GM18861 (cell line): ENCODE measurements at regions not wholly inside any gene's neighbourhood (a gene's known extent, or its start where the extent isn't known, plus 50 kb on each side); places are given as distances from the start of the nearest gene placed in this dataset.
"Not testable (repeated sequence)": the region's sequence is repeated elsewhere in the genome, so short reads cannot be mapped to it uniquely, and the experiment has no call there.

ENCODE experiments used
- ATAC-seq: cut with Tn5 transposase; IDR thresholded peaks from one replicate; pipeline ENCODE4 v1.9.1; 2021; ENCODE audit not compliant: unreplicated experiment

DNA sequence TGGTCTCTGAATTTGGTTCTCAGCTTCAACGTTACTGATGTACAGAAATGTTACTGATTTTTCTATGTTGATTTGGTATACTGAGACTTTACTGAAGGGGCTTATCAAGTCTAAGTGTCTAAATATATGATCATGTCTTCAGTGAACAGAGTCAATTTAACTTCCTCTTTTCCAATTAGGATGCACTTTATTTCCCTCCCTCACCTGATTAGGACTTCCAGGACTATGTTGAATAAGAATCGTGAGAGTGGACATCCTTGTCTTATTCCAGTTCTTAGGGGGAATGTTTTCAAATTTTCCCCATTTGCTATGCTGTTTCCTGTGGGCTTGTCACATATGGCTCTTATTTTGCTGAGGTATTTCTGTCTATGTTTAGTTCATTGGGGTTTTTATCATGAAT is 349.5 kb downstream of the PRR16 start:
- no peak for ATAC-seq

DNA sequence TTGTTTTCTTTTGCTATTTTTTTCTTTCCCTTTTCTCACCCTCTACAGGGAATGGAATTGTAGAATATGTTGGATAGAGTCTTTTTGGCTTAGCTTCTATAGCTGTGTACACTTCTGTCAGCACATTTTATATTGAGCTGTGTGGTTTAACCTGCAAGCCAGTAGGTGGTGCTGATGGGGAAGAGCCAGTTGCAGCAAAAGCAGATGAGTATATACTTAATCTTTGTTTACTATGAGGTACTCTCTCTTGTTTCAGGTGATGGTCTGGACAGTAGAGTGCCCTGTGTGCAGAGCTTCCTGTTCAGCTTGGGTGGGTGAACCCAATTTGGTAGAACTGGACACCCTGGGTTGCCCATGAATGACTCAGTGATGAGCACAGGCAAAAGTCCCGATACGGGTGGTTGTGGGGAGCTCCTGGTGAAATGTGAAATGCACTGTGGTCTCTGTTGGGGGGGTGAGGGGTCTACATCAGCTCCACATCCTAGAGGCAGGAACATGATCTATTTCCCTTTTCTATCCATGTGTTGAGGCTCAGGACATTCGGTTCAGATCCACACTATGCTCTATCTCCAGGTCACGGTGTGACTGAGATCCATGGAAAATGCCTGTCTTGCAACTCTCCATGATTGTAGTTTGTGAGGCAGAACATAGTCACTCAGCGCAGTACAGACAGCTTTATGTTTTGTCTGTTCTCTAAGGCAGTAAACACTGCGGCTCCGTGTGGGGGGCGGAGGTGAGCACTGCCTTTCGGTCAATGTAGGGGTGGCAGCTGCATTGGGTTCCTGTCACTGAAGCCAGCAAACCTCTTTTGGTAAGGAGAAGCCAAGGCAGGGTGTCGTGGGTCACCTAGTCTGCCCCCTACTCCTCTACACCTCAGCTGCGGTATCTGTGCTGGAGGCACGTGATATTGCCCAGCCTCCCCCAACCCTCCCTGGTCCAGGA is 353.2 kb downstream of the PRR16 start:
- ATAC-seq, result no peak

DNA sequence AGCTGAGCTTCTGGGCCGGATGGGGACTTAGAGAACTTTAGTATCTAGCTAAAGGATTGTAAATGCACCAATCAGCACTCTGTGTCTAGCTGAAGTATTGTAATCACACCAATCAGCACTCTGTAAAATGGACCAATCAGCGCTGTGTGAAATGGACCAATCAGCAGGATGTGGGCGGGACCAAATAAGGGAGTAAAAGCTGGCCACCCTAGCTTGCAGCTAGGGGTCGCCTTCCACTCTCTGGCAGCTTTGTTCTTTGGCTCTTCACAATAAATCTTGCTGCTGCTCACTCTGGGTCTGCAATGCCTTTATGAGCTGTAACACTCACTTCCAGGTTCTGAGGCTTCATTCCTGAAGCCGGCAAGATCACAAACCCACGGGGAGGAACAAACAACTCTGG is 354.0 kb downstream of the PRR16 start:
- ATAC-seq, result no peak

DNA sequence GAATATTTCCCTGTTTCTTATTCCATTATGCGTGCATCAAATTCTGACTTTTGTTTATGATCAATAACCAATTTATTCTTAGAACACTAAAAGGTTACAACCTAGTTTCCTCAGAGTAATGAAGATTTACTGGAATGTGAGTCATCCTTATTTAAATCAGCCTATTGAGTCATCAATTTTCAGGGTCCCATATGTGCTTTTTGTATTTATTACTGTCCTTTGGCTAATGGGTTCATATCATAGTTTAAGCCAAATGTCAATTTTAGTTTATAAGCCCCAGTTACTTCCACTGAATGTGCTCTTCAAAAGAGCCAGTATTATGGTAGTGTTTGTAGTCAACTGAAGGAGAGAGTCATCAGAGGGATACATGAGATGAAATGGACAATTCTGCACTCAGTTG is 359.2 kb downstream of the PRR16 start:
- no peak for ATAC-seq

DNA sequence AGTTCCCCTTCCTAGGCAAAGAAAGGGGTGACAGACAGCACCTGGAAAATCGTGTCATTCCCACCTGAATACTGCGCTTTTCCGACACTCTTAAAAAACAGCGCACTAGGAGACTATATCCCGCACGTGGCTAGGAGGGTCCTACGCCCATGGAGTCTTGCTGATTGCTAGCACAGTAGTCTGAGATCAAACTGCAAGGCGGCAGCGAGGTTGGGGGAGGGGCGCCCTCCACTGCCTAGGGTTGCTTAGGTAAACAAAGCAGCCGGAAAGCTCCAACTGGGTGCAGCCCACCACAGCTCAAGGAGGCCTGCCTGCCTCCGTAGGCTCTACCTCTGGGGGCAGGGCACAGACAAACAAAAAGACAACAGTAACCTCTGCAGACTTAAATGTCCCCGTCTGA is 367.5 kb downstream of the PRR16 start:
- ATAC-seq, result not testable (repeated sequence)

DNA sequence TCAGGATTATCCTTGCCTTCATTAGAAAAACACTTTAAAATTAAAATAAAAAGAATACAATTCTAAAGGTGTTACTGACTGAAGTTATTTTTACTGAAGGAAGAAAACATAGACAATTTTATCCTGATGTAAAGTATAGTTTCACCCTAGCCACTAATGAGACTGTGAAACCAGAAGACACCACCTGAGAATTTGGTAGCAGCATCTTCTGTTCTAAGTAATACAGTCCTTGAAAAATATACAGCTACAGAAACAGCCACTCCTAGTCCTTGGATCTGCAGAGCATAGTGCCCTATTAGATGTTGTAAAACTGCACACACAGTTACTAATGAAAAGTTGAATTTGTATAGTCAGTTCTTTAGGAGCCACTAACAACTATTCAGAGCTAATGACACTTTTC is 377.7 kb downstream of the PRR16 start:
- ATAC-seq, result no peak

DNA sequence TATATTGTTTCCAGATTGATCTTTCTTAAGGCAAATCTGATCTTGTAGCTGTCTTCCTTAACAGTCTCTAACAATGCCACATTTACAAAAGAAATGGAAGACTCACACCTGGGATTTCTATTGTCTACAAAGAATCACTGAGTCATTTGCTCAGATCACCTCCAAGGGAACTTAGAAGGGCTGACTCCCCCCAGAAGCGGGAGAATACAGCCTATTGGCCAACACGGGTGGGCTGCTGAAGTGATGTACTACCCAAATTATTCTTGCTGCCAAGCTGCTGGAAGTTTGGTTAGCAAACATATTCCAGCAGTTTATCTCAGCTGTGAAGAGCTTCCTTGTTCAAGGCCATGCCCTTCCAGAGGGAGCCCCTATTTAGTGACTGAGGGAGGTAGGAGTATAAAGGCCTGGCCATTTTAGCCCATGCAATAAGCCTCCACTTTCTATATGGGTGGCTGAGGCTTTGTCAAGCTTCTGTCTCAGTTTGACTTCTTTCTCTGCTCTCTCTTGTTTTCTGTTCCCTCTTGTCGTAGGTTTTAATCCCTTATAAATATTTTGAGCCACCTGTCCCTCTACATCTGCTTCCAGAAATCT is 379.4 kb downstream of the PRR16 start:
- ATAC-seq, result no peak

DNA sequence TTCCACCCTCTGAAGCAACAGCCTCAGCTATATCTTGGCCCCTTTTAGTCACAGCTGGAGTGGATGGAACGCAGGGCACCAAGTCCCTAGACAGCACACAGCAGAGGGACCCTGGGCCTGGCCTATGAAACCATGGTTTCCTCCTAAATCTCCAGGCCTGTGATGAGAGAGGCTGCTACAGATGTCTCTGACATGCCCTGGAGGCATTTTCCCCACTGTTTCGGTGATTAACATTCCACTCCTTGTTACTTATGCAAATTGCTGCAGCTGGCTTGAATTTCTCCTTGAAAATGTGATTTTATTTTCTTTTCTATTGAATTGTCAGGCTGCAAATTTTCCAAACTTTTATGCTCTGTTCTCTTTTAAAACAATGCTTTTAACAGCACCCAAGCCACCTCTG is 384.8 kb downstream of the PRR16 start:
- ATAC-seq, result no peak

DNA sequence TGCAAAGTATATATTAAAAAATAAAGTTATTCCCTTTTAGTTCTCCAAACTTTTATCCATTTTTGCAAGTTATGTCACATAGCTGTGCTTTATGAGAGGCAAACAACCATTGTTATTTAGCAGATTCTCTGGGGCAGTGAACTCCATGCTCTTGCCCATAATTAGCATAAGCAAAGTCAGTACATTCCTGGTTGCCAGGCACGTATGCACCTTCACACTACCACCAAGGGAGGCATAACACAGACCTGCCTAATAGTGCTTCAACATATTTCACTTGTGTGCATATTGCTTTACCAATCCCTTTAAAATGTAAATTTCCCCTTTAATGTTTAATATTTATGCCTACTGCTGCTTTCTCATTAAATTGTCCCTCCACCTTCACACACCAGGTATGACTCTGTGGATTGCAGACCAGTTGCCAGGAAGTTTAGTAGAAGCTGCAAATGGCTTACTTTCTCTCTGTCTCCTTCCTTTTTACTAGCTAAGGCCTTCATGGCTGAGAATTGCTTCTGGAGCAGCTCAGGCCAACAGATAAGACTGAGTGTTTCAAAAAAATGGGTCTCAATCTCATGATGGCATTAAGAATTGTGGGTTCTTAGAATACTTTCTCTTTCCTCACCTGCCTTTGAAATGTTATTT is 388.2 kb downstream of the PRR16 start:
- ATAC-seq, result no peak

DNA sequence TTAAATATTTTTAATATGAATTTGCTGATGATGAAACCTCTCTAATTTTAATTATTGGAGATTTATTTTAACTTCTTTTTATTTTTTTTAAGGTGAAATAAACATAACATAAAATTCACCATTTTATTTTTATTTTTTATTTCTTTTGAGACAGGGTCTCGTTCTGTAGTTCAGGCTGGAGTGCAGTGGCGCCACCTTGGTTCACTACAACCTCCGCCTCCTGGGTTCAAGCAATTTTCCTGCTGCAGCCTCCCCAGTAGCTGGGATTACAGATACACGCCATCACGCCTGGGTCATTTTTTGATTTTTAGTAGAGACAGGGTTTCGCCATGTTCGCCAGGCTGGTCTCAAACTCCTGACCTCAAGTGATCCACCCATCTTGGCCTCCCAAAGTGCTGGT is 402.9 kb downstream of the PRR16 start:
- ATAC-seq, result no peak

DNA sequence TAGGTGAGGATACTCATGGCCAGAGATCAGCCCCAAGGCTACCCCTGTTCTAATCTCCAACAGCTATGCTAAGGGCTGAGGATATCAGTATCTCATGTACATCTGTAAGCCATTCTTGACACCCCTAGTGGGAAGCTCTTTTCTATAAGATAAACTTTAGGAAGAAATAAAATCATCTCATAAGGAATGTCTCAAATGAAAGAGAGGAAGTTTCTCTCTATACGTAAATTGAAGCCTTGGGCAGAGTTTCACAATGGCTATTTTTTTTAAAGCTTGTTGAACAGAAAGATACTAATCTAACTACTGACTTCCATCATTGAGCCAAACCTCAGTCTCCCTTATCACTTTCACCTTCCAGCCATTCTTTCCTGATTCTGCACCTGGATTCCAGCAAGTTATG is 405.7 kb downstream of the PRR16 start:
- no peak for ATAC-seq

DNA sequence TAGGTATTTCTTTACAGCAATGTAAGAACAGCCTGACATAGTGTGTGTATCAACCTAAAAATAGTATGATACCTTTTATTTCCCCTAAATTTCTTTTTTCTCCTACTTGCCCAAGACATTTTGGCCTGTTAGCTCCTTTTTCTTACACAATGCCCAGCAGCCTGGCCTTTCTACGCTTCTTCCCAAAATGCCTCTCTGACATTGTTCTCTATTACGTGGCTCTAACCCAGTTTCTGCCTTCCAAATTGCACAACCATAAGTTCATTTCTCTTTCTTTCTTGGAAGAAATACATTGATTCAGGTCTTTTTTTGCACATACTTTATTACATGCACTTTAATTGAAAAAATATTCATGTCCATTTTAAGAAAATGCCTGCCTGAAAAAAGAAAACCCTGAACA is 408.2 kb downstream of the PRR16 start:
- ATAC-seq, result no peak

DNA sequence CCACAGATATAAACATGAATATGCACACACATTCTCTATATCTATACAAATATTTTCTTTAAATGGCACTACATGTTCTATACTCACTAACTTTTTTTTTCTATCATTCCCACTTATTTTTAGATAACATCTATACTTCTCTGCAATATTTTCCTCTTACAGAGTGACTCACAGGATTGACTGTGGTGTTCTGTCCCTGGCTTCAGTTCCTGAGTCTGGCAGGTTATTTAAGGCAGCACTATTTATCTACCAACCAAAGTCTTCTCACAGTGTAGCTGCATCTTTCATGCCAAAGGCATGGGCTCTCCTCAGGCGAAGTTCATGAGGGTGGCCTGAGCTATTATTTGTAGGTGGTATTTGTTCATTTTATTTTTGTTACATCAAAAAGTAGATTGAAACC is 409.0 kb downstream of the PRR16 start:
- no peak for ATAC-seq

DNA sequence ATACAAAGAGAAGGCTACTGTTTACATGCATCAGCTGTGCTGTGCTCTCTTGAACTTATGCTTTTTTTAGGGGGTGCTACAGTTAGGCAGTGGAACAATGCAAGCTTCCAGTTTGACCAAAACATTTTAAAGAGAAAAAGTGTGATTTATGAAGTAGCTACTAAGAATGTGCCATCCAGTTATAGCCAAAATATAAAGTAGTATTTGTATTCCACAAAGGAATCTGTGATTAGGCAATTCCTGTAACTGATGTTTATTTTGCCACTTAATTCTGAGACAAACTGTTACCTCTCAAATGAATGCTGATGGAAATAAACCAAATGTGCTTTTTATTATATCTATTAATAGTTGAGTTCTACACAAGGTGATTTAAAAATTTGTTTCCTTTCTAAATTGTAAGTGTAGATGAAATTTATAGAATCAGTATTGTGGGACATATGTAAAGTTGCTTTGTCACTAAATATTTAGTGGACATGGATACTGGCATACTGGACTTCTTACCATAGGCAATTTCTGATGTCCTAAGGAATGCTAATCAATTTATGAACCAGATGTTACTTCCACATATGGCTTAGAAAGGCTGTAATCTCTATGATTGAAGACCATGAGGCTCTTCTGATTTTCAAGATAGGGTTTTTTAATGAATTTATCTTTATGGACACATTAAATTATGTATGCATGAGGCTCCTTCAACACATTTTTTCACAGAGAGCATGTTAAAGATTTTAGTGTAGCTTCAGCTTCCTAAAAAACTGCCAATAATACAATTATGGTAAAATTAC is 410.2 kb downstream of the PRR16 start:
- ATAC-seq, result no peak

DNA sequence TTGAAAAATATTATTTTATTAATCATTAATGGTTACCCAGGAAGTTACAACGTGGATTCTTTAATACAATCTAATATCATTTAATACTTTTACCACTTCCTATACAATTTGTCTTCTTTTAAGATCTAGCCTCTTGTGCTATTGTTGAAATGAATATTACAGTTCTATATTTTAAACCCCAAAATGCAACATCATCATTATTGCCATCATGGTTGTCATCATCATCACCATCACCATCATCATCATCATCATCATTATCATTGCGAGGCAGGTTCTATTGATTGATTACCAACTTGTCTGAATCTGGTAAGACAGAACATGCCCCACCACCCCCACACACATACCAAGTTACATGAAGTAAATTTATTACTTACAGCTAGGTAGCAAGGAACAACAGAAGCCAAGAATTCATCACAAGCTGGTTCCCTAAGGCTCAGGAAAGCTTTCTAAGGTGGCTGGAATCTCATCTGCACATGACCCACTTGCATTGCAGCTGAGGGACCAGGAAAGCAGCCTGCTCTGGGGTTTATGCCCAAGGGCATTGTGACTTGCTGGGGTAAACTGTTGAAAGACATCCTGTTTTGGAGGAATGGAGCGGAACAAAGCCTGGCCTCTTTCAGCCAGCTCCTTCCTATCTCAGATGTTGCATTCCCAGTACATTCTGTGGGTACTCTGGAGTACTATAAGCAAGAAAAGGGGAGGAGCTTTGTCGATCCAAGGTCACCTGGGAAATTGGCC is 418.1 kb downstream of the PRR16 start:
- no peak for ATAC-seq

DNA sequence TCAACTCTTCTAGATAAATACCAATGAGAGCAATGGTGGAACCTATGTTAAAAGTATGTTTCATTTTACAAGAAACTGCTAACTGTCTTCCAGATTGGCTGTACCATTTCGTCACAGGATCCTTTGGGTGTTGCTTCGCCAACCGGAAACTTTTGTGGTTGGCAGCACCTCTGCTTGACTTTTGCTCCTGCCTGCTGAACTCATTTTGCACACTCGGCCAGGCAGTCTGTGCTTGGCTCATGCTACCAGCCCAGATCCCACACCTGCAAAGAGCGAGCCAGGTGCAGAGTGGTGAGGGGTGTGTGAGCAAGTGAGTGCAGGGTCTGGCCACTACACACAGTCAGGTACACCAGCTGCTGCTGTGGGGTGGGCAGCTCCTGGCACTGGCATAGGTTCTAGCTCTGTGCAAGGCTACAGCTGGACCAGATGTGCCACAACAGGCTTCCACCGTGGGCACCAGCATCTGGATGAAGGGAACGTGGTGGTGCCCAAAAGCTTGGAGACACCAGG is 422.3 kb downstream of the PRR16 start:
- no peak for ATAC-seq

DNA sequence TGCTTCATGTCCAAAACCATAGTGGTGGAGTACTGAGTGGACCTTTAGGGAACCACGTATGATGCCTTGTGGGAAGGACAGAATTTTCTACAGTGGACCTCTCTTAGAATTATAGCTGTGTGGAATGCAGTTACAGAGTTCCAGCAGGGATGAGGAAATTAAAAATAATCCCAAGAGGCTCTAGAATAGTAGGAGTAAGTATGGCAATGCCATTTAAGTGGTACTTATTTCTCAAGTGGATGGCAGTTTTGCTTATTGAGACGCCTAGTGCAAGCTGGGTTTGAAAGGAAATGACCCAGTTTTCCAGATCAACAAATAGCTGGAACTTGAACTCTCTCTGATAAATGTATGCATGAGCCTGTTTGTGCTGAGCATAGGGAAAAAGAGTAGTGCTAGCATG is 431.6 kb downstream of the PRR16 start:
- ATAC-seq, result no peak

DNA sequence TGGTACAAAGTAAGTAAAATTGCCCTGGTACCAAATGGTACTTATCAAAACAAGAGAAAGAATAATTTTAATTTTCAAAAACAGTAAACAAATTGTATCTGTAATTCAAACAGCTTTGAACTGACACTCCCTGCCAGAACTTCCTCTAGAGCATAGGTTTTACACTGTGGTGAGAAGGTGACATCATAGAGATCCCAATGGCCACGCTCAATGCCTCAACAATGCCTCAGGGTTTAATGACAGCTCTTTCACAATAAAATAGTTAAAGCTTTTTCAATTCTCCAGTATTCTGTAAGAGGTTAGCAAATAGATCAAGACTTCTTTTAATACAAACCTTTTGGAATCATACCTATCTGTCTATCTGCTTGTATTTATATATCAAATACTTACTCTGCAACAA is 437.1 kb downstream of the PRR16 start:
- no peak for ATAC-seq

DNA sequence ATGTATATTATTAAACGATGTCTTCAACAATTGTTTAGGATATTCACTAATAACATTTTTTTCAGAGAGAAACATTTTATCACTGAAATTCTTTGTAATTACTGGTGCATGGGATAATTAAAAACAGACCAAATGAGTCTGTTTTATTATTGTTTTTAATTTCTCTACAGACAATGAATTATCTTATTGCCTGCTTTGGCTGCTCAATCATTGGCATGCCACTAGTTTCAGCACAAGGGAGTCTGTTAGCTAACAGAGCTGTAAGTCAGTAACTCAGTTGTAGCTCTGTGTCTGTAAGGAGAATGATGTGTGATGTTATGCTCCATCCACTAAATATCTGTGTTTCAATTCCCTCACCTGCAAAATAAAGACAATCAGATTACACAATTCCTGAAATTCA is 443.9 kb downstream of the PRR16 start:
- ATAC-seq, result no peak

DNA sequence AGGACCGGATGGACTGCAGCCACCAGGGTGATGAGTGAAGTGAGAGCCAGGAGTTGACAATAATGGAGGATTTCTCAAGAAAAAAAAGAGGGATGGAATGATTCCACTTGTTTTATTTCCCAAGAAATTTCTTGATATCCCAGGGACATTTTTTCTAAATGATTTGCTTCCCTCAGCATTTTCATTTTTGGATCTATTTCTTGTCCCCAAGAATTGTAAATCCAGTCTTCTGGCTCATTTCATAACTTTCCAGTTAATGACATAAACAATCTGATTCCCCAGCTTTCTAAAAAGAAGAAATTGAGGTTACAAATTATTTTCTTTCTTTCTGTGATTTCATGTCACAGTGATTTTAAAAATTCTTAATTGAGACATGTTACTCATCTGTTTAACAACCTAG is 446.5 kb downstream of the PRR16 start:
- ATAC-seq, result no peak

DNA sequence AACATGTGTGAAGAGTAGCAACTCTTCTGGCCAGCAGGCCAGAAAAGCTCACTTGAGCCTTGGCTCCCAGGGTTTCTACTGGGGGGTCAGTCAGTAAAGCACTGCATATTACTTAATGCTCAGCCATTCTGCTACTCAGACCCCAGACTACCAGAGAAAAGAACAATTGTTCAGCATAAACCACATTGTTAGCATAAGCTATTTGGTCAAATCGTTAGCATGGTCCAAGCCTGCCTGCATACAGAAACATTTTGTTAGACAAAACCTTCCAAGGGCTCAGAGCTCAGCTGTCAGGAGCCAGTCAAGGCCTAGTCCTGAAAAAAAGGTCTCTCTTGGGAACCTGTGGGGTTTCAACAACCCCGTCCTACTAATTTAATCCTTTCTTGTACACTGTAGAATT is 449.3 kb downstream of the PRR16 start:
- ATAC-seq, result no peak
